HL-60/S4 treated with phorbol 12-myristate 13-acetate at 8.2 ng/mL for 4 days and 3 days (cell line): ENCODE measurements at regions not wholly inside any gene's neighbourhood (a gene's known extent, or its start where the extent isn't known, plus 50 kb on each side); places are given as distances from the start of the nearest gene placed in this dataset.
"Not testable (repeated sequence)": the region's sequence is repeated elsewhere in the genome, so short reads cannot be mapped to it uniquely, and the experiment has no call there.

ENCODE experiments used
- in situ Hi-C: fragments of 300-500 bp; cut with MboI; formaldehyde crosslinking; loops from 2 replicates; pipeline ENCODE4 v1.15.0; 2022; ENCODE audit warnings: low sequenced_read_pairs

GRCh38 chr10:23643111-23643780 is 204.4 kb downstream of the OTUD1 start:
- in situ Hi-C loops: no loop called here

- in situ Hi-C loops: no loop called here
These were observed 209.7 kb downstream of the OTUD1 start for GRCh38 chr10:23648618-23649017.

GRCh38 chr10:23656735-23657134 is 217.9 kb downstream of the OTUD1 start:
- in situ Hi-C loops: no loop called here

GRCh38 chr10:23657677-23658076 is 218.8 kb downstream of the OTUD1 start:
- in situ Hi-C loops: no loop called here

- in situ Hi-C loops: not testable (repeated sequence)
These were observed 233.0 kb downstream of the OTUD1 start for GRCh38 chr10:23671866-23672265.

- in situ Hi-C loops: loop anchor here (25.0 kb wide), 1 partner anchor 363 kb away; no protein-coding TSS in a partner anchor
These were observed 236.7 kb downstream of the OTUD1 start for GRCh38 chr10:23675585-23675984.

- in situ Hi-C loops: loop anchor here (25.0 kb wide), 1 partner anchor 364 kb away; no protein-coding TSS in a partner anchor
These were observed 237.4 kb downstream of the OTUD1 start for GRCh38 chr10:23676296-23676695.

- in situ Hi-C loops: loop anchor here (25.0 kb wide), 1 partner anchor 374 kb away; no protein-coding TSS in a partner anchor
These were observed 247.8 kb downstream of the OTUD1 start for GRCh38 chr10:23686722-23687121.

GRCh38 chr10:23692736-23693135 is 253.9 kb downstream of the OTUD1 start:
- in situ Hi-C loops: loop anchor here (25.0 kb wide), 1 partner anchor 380 kb away; no protein-coding TSS in a partner anchor

- in situ Hi-C loops: loop anchor here (25.0 kb wide), 1 partner anchor 381 kb away; no protein-coding TSS in a partner anchor
These were observed 254.6 kb downstream of the OTUD1 start for GRCh38 chr10:23693501-23693901.

- in situ Hi-C loops: loop anchor here (25.0 kb wide), 1 partner anchor 382 kb away; no protein-coding TSS in a partner anchor
These were observed 255.1 kb downstream of the OTUD1 start for GRCh38 chr10:23693925-23694324.

GRCh38 chr10:23694446-23694920 is 255.6 kb downstream of the OTUD1 start:
- in situ Hi-C loops: loop anchor here (25.0 kb wide), 1 partner anchor 382 kb away; no protein-coding TSS in a partner anchor

GRCh38 chr10:23694921-23695824 is 256.3 kb downstream of the OTUD1 start:
- in situ Hi-C loops: loop anchor here (25.0 kb wide), 1 partner anchor 383 kb away; no protein-coding TSS in a partner anchor

- in situ Hi-C loops: loop anchor here (25.0 kb wide), 1 partner anchor 384 kb away; no protein-coding TSS in a partner anchor
These were observed 257.0 kb downstream of the OTUD1 start for GRCh38 chr10:23695825-23696420.

- in situ Hi-C loops: loop anchor here (25.0 kb wide), 1 partner anchor 384 kb away; no protein-coding TSS in a partner anchor
These were observed 257.6 kb downstream of the OTUD1 start for GRCh38 chr10:23696476-23696875.

- in situ Hi-C loops: no loop called here
These were observed 264.1 kb downstream of the OTUD1 start for GRCh38 chr10:23702977-23703414.

- in situ Hi-C loops: no loop called here
These were observed 276.5 kb downstream of the OTUD1 start for GRCh38 chr10:23715363-23715762.

GRCh38 chr10:23717913-23718312 is 279.0 kb downstream of the OTUD1 start:
- in situ Hi-C loops: no loop called here

- in situ Hi-C loops: no loop called here
These were observed 280.1 kb downstream of the OTUD1 start for GRCh38 chr10:23718946-23719345.

GRCh38 chr10:23723796-23724195 is 284.9 kb downstream of the OTUD1 start:
- in situ Hi-C loops: no loop called here

- in situ Hi-C loops: no loop called here
These were observed 286.7 kb downstream of the OTUD1 start for GRCh38 chr10:23725548-23725947.
